ENCODE measurements at regions not wholly inside any gene's neighbourhood (a gene's known extent, or its start where the extent isn't known, plus 50 kb on each side); places are given as distances from the start of the nearest gene placed in this dataset.
"Not testable (repeated sequence)": the region's sequence is repeated elsewhere in the genome, so short reads cannot be mapped to it uniquely, and the experiment has no call there.

DNA sequence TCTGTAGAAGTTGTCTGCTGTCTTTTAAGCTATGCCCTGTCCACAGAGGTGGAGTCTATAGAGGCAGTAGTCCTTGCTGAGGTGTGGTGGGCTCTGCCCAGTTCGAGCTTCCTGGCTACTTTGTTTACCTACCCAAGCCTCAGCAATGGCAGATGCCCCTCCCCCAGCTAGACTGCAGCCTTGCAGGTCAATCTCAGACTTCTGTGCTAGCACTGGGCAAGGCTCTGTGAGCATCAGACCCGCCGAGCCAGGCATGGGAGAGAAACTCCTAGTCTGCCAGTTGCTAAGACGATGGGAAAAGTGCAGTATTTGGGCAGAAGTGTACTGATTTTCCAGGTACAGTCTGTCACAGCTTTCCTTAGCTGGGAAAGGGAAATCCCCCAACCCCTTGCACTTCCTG is 694.1 kb upstream of the CDH6 start:
- DNase-seq, result no peak

DNA sequence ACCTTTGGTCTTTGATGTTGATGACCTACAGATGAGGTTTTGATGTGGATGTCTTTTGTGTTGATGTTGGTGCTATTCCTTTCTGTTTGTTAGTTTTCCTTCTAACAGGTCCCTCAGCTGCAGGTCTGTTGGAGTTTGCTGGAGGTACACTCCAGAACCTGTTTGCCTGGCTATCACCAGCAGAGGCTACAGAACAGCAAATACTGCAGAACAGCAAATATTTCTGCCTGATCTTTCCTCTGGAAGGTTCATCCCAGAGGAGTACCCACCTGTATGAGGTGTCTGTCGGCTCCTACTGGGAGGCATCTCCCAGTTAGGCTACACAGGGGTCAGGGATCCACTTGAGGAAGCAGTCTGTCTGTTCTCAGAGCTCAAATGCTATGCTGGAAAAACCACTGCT is 694.5 kb upstream of the CDH6 start:
- DNase-seq, result no peak

DNA sequence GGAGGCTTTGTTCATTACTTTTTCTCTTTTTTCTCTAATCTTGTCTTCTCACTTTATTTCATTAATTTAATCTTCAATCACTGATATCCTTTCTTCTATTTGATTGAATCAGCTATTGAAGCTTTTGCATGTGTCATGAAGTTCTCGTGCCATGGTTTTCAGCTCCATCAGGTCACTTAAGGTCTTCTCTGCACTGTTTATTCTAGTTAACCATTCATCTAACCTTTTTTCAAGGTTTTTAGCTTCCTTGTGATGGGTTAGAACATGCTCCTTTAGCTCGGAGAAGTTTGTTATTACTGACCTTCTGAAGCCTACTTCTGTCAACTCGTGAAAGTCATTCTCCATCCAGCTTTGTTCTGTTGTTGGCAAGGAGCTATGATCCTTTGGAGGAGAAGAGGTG is 695.0 kb upstream of the CDH6 start:
- DNase-seq, result not testable (repeated sequence)

GRCh38 chr5:30494113-30494512 is 699.4 kb upstream of the CDH6 start:
- DNase-seq, result not testable (repeated sequence)

DNA sequence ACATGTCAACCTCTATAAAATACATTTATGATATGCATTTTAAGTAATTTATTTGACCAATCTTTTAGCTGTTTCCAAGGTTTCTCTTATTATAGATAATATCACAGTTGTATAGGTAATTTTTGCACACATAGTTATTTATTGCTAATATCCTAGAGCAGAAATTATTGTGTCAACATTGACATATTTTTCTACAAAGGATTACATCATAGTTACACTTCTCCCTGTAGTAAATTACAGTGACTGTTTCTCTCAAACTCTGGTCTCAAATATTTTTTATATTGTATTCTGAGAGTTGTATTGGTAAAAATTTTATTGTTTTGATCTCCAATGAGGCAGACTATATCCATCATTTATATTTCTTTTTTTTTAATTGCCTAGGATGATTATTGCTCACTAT is 714.4 kb upstream of the CDH6 start:
- no peak for DNase-seq

- DNase-seq, result no peak
Observed at GRCh38 chr5:30475429-30475828, 718.1 kb upstream of the CDH6 start.

- no peak for DNase-seq
Observed at GRCh38 chr5:30469691-30470090, 723.8 kb upstream of the CDH6 start.

GRCh38 chr5:30458681-30459080 is 734.8 kb upstream of the CDH6 start:
- no peak for DNase-seq

GRCh38 chr5:30455484-30455883 is 738.0 kb upstream of the CDH6 start:
- not testable (repeated sequence) for DNase-seq

DNA sequence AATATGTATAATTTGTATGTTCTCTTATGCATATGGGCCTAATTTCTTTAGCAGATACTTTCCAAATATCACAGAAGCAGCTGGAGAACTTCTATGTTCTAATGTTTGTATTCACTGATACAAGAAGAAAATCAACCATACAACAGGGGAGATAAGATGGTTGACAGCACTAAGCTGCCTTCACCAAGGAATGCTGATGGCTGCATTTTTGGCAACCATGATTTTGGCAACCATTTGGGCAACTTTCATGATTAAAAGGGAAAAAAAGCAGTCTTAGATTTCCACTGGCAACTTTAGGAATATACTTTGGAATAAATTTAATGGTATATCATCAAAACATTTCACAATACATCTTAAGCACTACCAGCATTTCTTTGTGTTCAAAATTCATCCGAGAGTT is 740.3 kb upstream of the CDH6 start:
- no peak for DNase-seq

- DNase-seq, result no peak
Observed at GRCh38 chr5:30450153-30450552, 743.3 kb upstream of the CDH6 start.

GRCh38 chr5:30447431-30447830 is 746.1 kb upstream of the CDH6 start:
- DNase-seq, result no peak

- no peak for DNase-seq
Observed at GRCh38 chr5:30446456-30446855, 747.0 kb upstream of the CDH6 start.

DNA sequence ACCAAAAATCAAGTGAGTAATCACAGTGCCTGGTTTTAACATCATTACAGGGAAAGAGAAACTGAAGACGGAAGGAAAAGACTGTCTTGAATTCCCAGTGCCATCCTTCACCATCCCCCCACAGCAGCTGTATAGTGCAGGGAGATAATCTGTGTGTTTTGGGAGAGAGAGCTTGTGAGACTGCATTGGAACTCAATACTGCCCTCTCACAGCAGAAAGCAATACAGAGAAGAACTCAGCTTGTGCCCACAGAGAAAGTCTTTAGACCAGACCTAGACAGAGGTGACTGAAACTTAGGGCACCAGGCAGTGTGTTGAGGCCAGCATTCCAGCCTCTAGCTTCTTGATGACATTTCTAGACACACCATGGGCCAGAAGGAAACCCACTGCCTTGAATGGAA is 754.7 kb upstream of the CDH6 start:
- no peak for DNase-seq

DNA sequence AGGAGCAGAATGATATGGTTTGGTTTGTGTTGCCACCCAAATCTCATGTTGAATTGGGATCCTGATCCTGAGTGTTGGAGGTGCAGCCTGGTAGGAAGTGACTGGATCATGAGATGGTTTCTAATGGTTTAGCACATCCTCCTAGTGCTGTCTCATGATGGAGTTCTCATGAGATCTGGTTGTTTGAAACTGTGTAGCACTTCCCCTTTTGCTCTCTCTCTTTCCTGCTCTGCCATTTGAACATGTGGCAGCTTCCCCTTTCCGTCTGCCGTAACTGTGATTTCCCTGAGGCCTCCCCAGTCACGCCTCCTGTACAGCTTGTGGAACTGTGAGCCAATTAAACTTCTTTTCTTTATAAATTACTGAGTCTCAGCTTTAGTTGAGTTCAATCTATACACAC is 756.8 kb upstream of the CDH6 start:
- DNase-seq, result no peak

DNA sequence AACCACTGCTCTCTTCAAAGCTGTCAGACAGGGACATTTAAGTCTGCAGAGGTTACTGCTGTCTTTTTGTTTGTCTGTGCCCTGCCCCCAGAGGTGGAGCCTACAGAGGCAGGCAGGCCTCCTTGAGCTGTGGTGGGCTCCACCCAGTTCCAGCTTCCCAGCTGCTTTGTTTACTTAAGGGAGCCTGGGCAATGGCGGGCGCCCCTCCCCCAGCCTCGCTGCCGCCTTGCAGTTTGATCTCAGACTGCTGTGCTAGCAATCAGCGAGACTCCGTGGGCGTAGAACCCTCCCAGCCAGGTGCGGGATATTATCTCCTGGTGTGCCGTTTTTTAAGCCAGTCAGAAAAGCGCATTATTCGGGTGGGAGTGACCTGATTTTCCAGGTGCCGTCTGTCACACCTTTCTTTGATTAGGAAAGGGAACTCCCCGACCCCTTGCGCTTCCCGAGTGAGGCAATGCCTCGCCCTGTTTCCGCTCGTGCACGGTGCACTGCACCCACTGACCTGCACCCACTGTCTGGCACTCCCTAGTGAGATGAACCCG is 764.5 kb upstream of the CDH6 start:
- not testable (repeated sequence) for DNase-seq

DNA sequence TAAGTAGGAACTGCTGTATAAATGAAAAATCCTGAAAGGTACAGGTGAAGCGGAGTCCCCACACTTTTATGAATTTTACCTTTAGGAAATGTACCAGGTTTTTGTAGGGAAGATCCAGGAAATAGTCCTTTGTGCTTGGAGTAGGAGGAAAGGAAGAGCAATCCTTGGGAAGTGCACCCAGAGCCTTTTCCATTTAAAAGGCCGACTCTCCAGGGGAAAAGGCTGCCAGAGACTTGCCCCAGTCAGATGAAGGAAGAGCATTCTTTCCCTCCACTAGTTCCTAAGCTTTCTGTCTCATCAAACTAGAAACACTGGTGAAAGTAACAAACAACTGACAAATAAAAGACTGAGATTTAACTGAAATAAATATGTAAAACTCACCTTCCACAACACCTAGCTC is 779.4 kb upstream of the CDH6 start:
- no peak for DNase-seq

DNA sequence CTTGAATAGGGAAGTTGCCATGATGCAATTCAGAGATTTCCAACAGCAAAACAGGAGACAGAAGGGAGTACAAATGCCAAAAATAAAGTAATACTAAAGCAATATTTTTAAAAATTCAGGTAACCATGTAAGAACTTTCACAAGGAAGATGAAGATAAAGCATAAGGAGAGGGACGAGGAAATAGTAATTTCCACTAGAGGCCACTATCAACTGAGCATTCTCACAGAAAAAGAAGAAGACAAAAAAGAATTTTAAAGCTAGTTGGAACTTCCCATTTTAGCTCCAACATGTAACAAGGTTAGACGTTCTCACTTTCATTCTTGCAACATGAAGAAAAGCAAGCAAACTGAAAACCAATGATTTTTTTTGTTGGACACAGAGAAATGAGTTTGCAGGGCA is 779.9 kb upstream of the CDH6 start:
- DNase-seq, result no peak

DNA sequence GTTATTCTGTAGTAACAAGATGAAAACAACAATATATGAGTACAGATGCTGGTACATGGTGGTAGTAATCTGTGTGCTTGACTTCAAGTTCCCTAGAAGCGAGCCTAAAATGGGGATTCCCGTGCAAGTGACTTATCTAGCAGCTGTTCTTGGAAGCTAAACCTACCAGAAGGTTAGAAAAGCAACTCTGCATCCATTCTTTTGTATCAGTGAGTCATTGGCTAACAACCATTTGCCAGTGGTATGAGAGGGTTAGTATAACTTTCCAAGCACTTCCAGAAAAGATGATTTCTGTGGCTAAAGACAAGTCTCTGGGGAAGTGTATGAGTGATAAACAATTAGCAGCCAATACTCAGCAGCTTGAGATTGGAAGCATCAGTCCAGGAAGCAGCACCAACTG is 787.7 kb upstream of the CDH6 start:
- DNase-seq, result no peak

GRCh38 chr5:30401479-30402058 is 791.9 kb upstream of the CDH6 start:
- peak in 16 of 51 donors; percentile 0 to 43 (median 8) for DNase-seq

DNA sequence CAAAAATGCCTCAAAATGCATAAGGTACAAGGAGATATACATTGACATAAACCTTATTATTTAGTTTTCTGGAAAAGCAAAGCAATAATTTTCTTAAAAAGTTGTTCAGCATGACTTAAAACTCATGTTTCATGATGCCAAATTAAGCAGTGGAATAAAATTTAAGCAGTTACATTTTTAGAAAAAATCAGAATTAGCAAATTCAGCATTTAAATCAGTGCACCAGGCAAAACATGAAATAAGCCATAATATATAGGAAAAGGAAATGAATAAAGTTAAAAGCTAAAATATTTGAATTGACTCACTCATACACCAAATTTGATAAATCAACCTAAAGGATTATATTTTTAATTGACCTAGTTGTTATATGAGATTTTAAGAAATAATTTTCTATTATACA is 795.1 kb upstream of the CDH6 start:
- DNase-seq, result no peak

- DNase-seq, result no peak
Observed at GRCh38 chr5:30392897-30393296, 800.6 kb upstream of the CDH6 start.

GRCh38 chr5:30390095-30390494 is 803.4 kb upstream of the CDH6 start:
- no peak for DNase-seq

- no peak for DNase-seq
Observed at GRCh38 chr5:30387974-30388632, 805.4 kb upstream of the CDH6 start.
